ENCODE measurements at regions not wholly inside any gene's neighbourhood (a gene's known extent, or its start where the extent isn't known, plus 50 kb on each side); places are given as distances from the start of the nearest gene placed in this dataset.

DNA sequence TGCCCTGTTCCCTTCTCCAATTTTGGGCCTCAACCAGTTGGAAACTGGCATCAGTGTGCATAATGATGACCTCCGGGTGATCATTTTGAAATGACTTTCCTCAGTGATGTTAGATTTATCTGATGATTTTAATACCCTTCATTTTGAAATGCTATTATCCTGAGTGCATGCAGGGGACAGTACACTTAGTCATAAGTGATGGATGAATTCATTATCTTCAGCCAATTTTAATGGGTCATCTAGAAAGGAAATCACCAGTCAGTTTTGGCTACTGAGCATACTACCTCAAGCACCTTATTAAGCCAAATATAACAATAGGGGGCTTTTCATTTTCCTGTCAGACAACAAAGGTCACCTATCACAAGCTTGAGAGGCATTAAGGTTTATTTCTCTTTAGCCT, 118.5 kb upstream of the MIR17HG start:
- Histone ChIP-seq H3K27ac (ENCODE audit: extremely low read depth, low read depth, low read length) (no peak overlapping the region), H3K9me3 (replicated peaks; ENCODE audit: control insufficient read depth, insufficient read depth, low read depth, low read length) (peaks cover 2% of the 10 kb centered on the region; the same call in 1 of the 2 replicates), H3K4me3 (no peak overlapping the region), H3K36me3 (ENCODE audit: control insufficient read depth, insufficient read depth, low read length) (no peaks in the 10 kb centered on the region), H3K27me3 (ENCODE audit: control insufficient read depth in 2 of 2, insufficient read depth in 2 of 2, low read length in 2 of 2) (no peaks in the 10 kb centered on the region), H3K4me2 (ENCODE audit: insufficient read depth, low read length) (no peak overlapping the region), H3K4me1 (replicated peaks in 1 of 2; ENCODE audit: control insufficient read depth in 2 of 2, insufficient read depth in 2 of 2, low read length in 2 of 2) (no peaks in the 10 kb centered on the region), H3K79me2 (ENCODE audit: control insufficient read depth, insufficient read depth, low read length) (no peaks in the 10 kb centered on the region), H3K9me1 (ENCODE audit: control insufficient read depth, insufficient read depth, low read length) (no peaks in the 10 kb centered on the region), H3K9ac (ENCODE audit: insufficient read depth in 1 of 2, low read depth in 2 of 2, low read length in 2 of 2) (no peak overlapping the region), H2AFZ (ENCODE audit: low read depth, low read length) (no peak overlapping the region), H4K20me1 (replicated peaks; ENCODE audit: control insufficient read depth, insufficient read depth, low read length) (no peaks in the 10 kb centered on the region)
- intact Hi-C loops (cut with micrococcal nuclease): no loop called here
- WGBS (ENCODE audit: insufficient coverage, low coverage, missing lambda C conversion rate): 0% methylated on average over 1 of the region's 1 CpG
- DNase-seq (ENCODE audit: extremely low read depth in 1 of 4, low spot score in 3 of 4) (no peak), ATAC-seq (no peak), FAIRE-seq (no peak)
- POLR2A ChIA-PET: interaction anchor here (0.9 to 1.0 kb wide), 2 partner anchors 9 to 118 kb away, joined by 3 to 4 read pairs; partner anchors contain the start of gene MIR17HG
- BruUV-seq (replicated peaks): no TSS peak
- TF ChIP-seq PTTG1 (tag; IDR thresholded peaks at IDR 0.05; ENCODE audit: low read depth) (peak; percentile 11; the same call in 1 of the 2 replicates), PHF21A (IDR thresholded peaks at IDR 0.05; ENCODE audit: borderline replicate concordance, low read depth) (no peak)
- CTCF ChIA-PET (ENCODE audit: low intra/inter-chr PET ratio): no interaction called here
- in situ Hi-C loops (cut with MboI): no loop called here

GRCh38 chr13:91232716-91233115, 114.8 kb upstream of the MIR17HG start:
- no peaks in the 10 kb centered on the region for H3K9me1 ChIP-seq (ENCODE audit: control insufficient read depth, insufficient read depth, low read length)
- H3K27ac ChIP-seq (ENCODE audit: extremely low read depth, low read depth, low read length): no peak overlapping the region
- ATAC-seq (no peak), FAIRE-seq (no peak), DNase-seq (ENCODE audit: extremely low read depth in 1 of 4, low spot score in 3 of 4) (no peak)
- POLR2A ChIA-PET: no interaction called here
- BruUV-seq (replicated peaks): no TSS peak
- H2AFZ ChIP-seq (ENCODE audit: low read depth, low read length): no peak overlapping the region
- intact Hi-C loops (cut with micrococcal nuclease) (no loop called here), in situ Hi-C loops (cut with MboI) (no loop called here)
- no peaks in the 10 kb centered on the region for H4K20me1 ChIP-seq (replicated peaks; ENCODE audit: control insufficient read depth, insufficient read depth, low read length)
- H3K27me3 ChIP-seq (ENCODE audit: control insufficient read depth in 2 of 2, insufficient read depth in 2 of 2, low read length in 2 of 2): no peaks in the 10 kb centered on the region
- CTCF ChIA-PET (ENCODE audit: low intra/inter-chr PET ratio): interaction anchor here (0.6 kb wide), 1 partner anchor 190 kb away, joined by 3 read pairs; no protein-coding TSS in a partner anchor
- H3K4me1 ChIP-seq (replicated peaks in 1 of 2; ENCODE audit: control insufficient read depth in 2 of 2, insufficient read depth in 2 of 2, low read length in 2 of 2): no peaks in the 10 kb centered on the region
- 0 out of 2 replicates have a peak, but pooled peaks cover 3% of the 10 kb centered on the region for H3K9me3 ChIP-seq (replicated peaks; ENCODE audit: control insufficient read depth, insufficient read depth, low read depth, low read length)
- H3K4me3 ChIP-seq: no peak overlapping the region
- no peaks in the 10 kb centered on the region for H3K36me3 ChIP-seq (ENCODE audit: control insufficient read depth, insufficient read depth, low read length)
- no peak for TF ChIP-seq ZNF280A (IDR thresholded peaks at IDR 0.05; ENCODE audit: low read depth, partially characterized antibody)
- no peak for TF ChIP-seq ZNF785 (CRISPR knock-in tag; IDR thresholded peaks at IDR 0.05)
- 0 out of 2 replicates have a peak, but pooled peaks have one; percentile 8 for TF ChIP-seq ZNF507 (tag; conservative IDR thresholded peaks at IDR 0.05)
- no peak overlapping the region for H3K9ac ChIP-seq (ENCODE audit: insufficient read depth in 1 of 2, low read depth in 2 of 2, low read length in 2 of 2)
- H3K79me2 ChIP-seq (ENCODE audit: control insufficient read depth, insufficient read depth, low read length): no peaks in the 10 kb centered on the region
- no peak overlapping the region for H3K4me2 ChIP-seq (ENCODE audit: insufficient read depth, low read length)

Measured in K562 (cell line).